Osteoblast (primary cell): ENCODE measurements at regions not wholly inside any gene's neighbourhood (a gene's known extent, or its start where the extent isn't known, plus 50 kb on each side); places are given as distances from the start of the nearest gene placed in this dataset.

Experiments
- DNase-seq: peaks from one replicate; pipeline ENCODE4 v3.0.0; 2011; ENCODE audit warnings: low spot score, mixed read lengths; ENCODE audit not compliant: insufficient read length; ENCODE audit errors: missing footprints
- H2AFZ ChIP-seq: 2 replicates; pipeline ENCODE4 v1.6.0; 2011; ENCODE audit warnings: mild to moderate bottlenecking, low read length
- H3K27ac ChIP-seq: 2 replicates; pipeline ENCODE4 v1.5.1; 2011; ENCODE audit warnings: mild to moderate bottlenecking, low read depth, low read length, moderate library complexity
- H3K27me3 ChIP-seq: 2 replicates; pipeline ENCODE4 v1.6.0; 2012; ENCODE audit warnings: mild to moderate bottlenecking, control low read depth, inconsistent platforms, low read length, moderate library complexity; ENCODE audit not compliant: insufficient read depth
- H3K36me3 ChIP-seq: 2 replicates; pipeline ENCODE4 v1.5.1; 2011; ENCODE audit warnings: mild to moderate bottlenecking, low read length, control low read depth, moderate library complexity; ENCODE audit not compliant: insufficient read depth
- H3K4me1 ChIP-seq: 2 replicates; pipeline ENCODE4 v1.5.1; 2011; ENCODE audit warnings: mild to moderate bottlenecking, low read length, control low read depth, moderate library complexity; ENCODE audit not compliant: insufficient read depth
- H3K4me2 ChIP-seq: 2 replicates; pipeline ENCODE4 v1.6.0; 2011; ENCODE audit warnings: mild to moderate bottlenecking, low read length; ENCODE audit not compliant: insufficient read depth
- H3K4me3 ChIP-seq: fragments of 200-600 bp; sonication (generic); 3 replicates; pipeline ENCODE4 v1.5.1; 2012; ENCODE audit warnings: mild to moderate bottlenecking, low read length, inconsistent platforms; ENCODE audit not compliant: insufficient read depth
- H3K79me2 ChIP-seq: 2 replicates; pipeline ENCODE4 v1.6.0; 2012; ENCODE audit warnings: mild to moderate bottlenecking, low read length, control low read depth, inconsistent platforms; ENCODE audit not compliant: insufficient read depth
- H3K9me3 ChIP-seq: 2 replicates; pipeline ENCODE4 v1.5.1; 2011; ENCODE audit warnings: low read depth, low read length, control low read depth
- H4K20me1 ChIP-seq: 2 replicates; pipeline ENCODE4 v1.6.0; 2012; ENCODE audit warnings: mild to moderate bottlenecking, low read length, control low read depth; ENCODE audit not compliant: insufficient read depth
- TF ChIP-seq, protein P1 (sequence below): IDR thresholded peaks from 2 replicates; pipeline ENCODE4 v1.5.1; 2011; ENCODE audit warnings: mild to moderate bottlenecking, low read depth, low read length, moderate library complexity; ENCODE audit errors: extremely low read depth

DNA sequence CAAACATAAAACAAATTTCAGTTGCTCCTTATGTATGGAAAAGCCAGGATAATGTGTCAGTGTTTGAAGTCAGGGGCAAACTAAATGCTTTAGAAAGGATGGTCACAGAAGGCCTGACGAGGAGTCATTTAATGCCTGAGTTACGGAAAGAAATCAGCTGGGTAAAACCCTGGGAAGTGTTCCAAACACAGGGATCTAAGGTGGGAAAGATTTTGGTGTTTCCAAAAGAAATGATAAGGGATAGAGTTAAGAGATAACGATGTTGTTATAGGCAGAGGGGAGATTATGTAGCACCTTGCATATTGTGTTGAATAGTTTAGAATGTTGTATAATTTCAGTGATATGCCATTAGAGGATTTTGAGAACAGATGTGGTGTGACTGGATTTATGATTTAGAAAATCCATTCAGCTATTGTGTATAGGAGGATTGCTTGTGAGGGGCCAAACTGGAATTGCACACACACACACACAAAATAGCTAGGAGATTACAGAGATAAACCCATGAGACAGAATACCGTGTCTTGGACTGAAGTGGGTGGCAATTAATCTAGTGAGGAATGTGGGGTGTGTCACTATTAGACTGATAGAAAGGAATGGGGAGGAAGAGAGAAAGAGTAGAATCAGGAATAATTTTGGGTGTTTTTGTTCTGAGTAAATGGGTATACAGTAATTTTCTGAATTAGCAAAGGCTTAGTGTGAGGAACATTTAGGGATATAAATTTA is 274.2 kb upstream of the DAB2 start:
- Histone ChIP-seq H3K36me3 (no peaks in the 10 kb centered on the region), H4K20me1 (no peaks in the 10 kb centered on the region), H3K9me3 (no peaks in the 10 kb centered on the region), H3K27me3 (no peaks in the 10 kb centered on the region), H3K4me3 (no peak overlapping the region), H3K79me2 (no peaks in the 10 kb centered on the region), H2AFZ (no peak overlapping the region), H3K27ac (no peak overlapping the region), H3K4me2 (no peak overlapping the region), H3K4me1 (no peaks in the 10 kb centered on the region)
- DNase-seq, result no peak
- TF ChIP-seq, protein P1, sequence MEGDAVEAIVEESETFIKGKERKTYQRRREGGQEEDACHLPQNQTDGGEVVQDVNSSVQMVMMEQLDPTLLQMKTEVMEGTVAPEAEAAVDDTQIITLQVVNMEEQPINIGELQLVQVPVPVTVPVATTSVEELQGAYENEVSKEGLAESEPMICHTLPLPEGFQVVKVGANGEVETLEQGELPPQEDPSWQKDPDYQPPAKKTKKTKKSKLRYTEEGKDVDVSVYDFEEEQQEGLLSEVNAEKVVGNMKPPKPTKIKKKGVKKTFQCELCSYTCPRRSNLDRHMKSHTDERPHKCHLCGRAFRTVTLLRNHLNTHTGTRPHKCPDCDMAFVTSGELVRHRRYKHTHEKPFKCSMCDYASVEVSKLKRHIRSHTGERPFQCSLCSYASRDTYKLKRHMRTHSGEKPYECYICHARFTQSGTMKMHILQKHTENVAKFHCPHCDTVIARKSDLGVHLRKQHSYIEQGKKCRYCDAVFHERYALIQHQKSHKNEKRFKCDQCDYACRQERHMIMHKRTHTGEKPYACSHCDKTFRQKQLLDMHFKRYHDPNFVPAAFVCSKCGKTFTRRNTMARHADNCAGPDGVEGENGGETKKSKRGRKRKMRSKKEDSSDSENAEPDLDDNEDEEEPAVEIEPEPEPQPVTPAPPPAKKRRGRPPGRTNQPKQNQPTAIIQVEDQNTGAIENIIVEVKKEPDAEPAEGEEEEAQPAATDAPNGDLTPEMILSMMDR, result no peak

DNA sequence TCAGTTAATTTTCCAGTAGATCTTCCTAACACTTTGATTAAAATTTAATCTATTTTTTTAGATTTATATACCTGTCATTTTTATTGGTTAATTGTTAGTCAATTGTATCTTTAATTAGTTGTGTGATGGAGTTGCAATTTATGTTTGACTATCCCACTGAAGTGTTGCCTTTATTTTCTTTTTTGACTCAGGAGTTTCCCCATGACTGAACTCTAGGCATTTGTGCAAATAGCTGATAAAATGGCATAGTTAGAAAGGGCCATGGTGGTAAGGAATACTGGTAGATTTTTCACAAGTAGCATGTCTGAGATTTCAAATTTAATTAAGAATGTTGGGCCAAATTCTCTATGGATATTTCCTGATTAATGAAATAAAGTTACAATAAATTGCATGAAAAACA is 273.1 kb upstream of the DAB2 start:
- no peak overlapping the region for H3K4me3 ChIP-seq
- TF ChIP-seq, protein P1, result no peak
- H2AFZ ChIP-seq, result no peak overlapping the region

DNA sequence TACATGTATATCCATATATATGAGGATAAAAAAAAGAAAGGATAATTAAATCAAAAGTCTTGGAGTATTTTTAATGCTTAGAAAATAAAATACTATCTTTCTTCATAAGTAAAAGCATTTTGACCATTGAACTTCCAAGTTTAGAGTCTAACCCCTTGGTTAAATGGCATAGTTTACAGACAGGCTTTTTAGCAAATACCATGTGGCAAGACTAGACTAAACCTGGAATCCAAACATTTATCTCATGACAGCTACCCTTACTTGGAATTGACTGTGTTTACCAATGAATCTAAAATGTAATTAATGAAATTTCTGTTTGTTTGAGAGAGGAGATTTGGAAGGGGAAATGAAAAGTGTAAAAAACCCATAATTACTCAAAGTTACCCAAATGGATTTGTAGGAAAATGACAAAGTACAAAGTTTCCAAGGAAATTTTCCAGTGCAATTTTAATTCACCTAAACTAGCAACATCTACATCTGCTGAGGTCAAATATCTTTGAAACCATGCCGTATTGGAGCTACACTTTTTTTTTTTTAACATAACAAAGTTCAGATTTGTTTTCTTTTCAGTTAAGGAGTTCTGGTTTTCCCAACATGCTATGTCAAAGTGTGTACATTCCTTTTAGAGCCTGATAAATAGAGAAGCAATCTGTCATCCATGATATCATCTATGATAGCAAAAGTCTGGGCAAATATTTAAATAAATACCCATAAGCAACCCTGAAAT is 272.1 kb upstream of the DAB2 start:
- Histone ChIP-seq H2AFZ (no peak overlapping the region), H3K27ac (no peak overlapping the region), H3K9me3 (no peaks in the 10 kb centered on the region), H3K36me3 (no peaks in the 10 kb centered on the region), H3K4me2 (no peak overlapping the region), H4K20me1 (no peaks in the 10 kb centered on the region), H3K79me2 (no peaks in the 10 kb centered on the region), H3K4me3 (no peak overlapping the region), H3K27me3 (no peaks in the 10 kb centered on the region), H3K4me1 (no peaks in the 10 kb centered on the region)
- DNase-seq, result no peak
- TF ChIP-seq, protein P1, result no peak

More for the DNA sequence above, 273.1 kb upstream of the DAB2 start:
- Histone ChIP-seq H3K4me1 (no peaks in the 10 kb centered on the region), H3K27me3 (no peaks in the 10 kb centered on the region), H3K79me2 (no peaks in the 10 kb centered on the region), H3K27ac (no peak overlapping the region), H3K9me3 (no peaks in the 10 kb centered on the region), H3K4me2 (no peak overlapping the region), H3K36me3 (no peaks in the 10 kb centered on the region), H4K20me1 (no peaks in the 10 kb centered on the region)
- DNase-seq, result no peak

DNA sequence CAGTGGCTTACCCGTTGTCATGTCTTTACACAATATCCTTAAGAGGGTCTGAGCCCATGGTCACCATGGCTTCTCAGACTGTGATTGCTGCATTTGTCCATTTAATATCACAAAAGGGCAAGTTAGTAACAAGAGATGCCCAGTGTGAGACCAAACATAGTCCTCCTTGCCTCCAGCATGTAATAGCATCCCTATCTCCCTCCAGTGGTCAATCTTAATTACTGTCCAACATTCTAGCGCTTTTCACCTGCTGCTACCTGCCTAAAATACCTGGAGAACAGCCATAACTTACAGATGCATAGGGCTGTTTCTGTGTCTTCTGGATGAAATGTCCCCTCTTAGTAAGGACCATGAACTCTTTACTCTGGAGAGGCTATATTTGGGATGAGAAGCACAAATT is 267.2 kb upstream of the DAB2 start:
- Histone ChIP-seq H3K27me3 (no peaks in the 10 kb centered on the region), H3K36me3 (no peaks in the 10 kb centered on the region), H3K9me3 (no peaks in the 10 kb centered on the region), H3K4me3 (no peak overlapping the region), H3K4me1 (no peaks in the 10 kb centered on the region), H3K4me2 (no peak overlapping the region), H4K20me1 (no peaks in the 10 kb centered on the region), H2AFZ (no peak overlapping the region), H3K27ac (no peak overlapping the region), H3K79me2 (no peaks in the 10 kb centered on the region)
- no peak for DNase-seq
- TF ChIP-seq, protein P1, result peak; percentile 38
